ENCODE measurements at regions not wholly inside any gene's neighbourhood (a gene's known extent, or its start where the extent isn't known, plus 50 kb on each side); places are given as distances from the start of the nearest gene placed in this dataset.

DNA sequence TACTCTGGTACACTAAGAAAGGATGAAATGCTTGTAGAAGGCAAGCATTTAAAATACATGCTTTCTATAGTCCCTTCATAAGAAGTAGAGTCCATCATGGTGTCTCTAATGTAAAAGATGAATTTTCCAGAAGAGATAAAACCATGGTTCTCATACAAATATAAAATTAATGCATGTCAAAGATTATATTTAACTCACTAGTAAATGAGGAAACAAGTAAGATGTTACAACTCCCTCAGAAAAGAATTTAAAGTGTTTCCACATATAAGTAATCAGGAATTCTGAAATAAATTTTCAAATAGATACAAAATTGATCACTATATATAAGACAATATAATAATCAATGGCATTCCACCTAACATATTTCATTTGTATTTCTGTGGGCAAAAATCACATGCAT lies 570.3 kb upstream of the CCDC54 start:
- DNase-seq: no peak

DNA sequence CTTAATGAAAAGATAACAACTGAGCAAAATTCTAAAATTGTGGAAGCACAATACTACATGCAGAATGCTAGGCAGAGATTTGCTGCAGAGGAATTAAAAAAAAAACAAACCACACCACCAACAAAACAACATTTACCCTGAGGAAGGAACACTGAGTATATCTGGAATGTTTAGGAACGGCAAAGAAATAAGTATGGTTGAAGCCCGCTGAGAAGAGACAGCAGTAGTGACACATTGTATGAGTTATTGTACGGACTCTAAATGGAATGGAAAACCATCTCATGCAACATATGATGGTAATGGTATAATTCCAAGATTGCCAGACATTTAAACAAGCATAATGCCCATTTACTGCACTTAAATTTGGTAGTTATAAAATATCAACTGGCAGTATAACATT lies 568.2 kb upstream of the CCDC54 start:
- DNase-seq: no peak

DNA sequence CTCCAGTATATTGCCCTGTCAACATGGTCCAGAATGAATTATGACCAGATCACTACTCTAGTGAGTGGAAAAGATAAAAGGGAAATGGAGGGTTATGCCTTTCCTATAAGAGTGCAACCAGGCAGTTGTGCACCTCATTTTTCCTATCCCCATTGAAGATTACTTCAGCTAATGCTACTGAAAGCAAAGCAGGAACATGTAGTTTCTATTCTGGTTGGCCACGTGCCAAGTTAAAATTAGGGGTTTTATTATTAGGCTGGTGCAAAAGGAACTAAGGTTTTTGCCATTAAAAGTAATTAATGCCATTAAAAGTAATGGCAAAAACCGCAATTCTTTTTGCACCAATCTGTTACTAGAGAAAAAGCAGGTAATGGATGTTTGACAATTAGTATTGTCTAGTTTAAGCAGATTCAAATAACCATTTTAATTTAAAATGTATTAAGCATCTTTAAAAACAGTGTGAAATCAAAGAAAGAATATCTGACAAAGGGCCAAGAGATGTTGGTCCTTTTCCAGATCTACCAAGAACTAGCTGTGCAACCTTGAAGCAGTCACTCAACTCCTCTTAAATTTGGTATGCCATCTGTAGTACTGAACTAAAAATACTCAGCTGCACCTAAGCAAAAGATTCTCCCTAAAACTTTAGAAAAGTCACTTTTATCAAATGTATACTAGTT lies 567.5 kb upstream of the CCDC54 start:
- no peak for DNase-seq

DNA sequence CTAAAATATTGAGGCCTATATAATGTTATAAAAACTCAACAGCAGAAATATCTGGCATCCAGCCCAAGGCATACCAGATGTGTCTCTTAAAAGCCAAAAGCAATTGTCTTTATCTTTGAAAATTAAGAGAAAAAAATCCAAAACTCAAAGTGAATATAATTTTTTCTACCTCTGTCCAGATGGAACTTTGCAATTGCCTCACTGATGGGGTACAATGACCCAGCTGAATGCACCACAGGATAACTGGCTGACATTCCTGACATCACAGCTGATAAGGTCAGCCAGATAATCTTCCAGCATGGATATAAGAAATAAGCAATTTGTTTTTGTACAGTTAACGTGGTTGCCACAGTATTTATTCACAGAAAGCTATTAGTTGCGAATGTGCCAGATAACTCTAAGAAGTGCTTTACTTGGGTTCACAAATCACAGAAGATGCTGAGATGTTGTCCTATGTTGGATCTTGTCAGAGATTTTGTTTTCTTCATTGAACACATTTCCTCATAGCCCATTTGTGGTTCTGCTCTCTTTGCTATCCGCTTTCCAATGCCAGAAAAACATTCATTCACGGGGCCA lies 566.9 kb upstream of the CCDC54 start:
- no peak for DNase-seq

DNA sequence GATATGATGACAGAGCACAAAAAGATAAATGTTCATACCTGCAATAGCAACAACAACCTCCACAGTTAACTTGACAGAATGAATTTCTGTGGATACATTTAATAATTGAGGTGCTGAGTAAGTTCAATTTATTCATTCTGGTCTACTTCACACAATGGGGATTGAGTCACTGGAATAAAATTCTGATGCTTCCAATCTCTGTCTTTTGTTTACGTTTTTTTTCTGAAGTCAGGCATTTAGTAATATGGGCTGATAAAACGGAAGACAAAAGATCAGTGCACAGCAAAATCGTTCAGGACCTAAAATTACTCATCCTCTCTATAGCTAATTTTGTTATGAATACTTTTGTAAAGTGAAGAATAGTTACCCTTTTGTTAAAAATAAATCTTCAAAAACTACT lies 565.9 kb upstream of the CCDC54 start:
- DNase-seq: no peak

DNA sequence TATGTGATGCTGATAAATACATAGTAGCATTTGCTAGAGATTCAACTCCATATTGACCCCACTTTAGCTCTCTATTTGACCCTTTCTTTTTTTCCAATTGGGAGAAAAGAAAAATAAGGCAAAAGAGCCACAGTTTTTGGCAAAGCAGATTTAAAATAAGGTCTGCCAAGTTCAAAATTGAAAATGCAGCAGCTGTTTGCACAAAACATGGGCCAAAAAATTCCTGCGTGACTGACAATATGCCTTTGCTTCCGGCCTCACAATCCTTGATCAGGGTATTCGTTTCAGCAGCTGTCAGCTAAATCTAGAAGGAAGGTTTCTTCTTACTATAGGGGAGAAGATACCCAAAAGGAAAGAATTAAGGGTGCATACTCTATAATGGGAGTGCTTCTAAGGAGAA lies 563.5 kb upstream of the CCDC54 start:
- no peak for DNase-seq

DNA sequence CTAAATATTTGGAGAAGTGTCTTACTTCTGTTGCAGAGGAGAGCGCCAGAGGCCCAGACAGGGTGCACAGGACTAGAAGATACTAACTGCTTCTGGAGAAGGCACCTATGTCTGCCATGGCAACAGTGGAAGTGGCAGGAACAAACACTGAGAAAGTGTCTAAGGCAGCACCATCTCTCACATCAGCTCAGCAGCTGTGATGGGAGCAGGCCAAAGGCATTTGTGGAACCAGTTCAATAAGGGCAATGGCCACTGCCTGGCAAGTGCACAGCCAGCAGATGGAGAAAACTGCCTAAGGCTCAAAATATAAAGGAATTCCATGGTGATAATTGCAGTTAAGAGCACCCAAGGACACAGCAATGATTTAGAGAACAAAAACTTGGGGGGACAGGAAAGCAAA lies 563.0 kb upstream of the CCDC54 start:
- no peak for DNase-seq

DNA sequence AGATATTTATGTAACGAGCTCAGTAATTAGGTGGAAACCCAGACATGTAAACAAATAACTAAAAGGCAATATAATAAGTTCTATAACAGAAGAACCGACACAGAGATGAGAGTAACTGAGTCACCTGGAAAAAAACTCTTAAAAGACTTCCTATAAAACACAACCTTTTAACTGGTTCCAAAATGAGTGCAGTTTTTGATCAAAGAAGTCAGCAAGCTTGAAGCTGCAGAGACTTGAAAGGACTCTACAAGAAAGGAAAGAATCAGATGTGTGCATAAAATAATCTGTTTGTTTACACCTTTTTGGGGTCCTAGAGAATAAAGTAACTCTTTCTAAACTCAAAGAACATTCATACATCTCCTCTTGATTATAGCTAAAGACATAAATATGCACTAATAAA lies 560.4 kb upstream of the CCDC54 start:
- no peak for DNase-seq

DNA sequence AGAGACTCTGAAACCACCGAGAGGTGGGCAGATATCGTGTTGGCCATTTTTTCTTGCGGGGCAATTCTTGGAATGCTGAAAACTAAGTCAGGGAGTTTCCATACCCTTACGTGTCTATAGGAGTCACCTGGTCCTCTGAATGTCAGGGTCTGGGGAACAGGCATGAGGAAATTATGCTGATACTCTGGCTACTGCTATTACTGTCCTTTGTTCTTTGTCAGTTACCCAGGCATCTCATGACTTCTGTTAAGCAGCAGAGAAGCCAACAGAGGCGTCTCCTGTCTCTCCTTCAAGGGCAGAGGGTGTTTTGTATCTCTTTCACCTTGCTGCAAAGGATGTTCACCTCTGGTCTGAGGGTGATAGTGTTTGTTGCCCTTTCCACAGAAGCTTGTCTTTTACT lies 559.5 kb upstream of the CCDC54 start:
- no peak for DNase-seq

DNA sequence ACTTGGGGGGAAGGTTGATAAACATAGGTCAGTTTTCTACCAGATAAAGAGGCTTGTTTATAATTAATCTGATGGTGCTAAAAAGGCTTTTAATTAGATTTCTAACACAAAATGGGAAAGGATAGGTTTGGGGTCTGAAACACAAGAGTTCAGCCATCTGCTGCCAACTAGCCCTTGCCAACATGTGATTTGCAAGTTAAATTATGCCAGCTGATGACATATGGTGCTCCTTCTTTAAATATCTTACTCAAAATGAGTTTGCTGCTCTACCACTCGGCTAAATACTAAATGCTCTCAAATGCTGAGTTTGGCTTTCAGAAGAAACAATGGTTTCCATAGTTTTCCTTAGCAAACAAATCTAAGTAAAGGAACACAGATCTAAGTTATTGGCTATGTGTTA lies 557.8 kb upstream of the CCDC54 start:
- no peak for DNase-seq

DNA sequence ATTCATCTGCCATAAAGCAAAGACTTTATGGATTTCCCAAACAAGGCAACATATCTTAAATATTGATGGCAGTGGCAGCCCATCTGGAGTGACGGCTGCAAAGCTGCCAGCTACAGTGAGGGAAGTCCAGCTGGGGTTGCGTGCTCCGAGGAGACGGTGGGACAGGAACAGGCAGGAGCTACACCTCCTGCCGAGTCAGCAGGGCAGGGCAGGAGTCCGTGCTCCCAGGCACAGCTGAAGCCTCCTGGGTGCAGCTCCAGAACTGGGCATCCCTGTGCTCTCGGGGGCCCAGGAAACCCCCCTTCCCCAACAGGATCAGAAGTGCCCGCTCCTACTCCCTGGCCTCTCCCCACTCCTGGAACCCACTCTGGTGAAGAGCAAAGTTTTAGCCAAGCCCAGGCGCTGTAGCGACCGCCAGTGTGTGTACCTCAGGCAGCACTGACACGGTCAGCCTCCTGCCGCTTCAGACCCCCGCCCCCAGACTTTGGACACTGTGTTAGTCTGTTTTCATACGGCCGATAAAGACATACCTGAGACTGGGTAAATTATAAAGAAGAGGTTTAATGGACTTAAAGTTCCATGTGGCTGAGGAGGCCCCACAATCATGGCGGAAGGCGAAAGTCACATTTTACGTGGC lies 556.4 kb upstream of the CCDC54 start:
- no peak for DNase-seq

DNA sequence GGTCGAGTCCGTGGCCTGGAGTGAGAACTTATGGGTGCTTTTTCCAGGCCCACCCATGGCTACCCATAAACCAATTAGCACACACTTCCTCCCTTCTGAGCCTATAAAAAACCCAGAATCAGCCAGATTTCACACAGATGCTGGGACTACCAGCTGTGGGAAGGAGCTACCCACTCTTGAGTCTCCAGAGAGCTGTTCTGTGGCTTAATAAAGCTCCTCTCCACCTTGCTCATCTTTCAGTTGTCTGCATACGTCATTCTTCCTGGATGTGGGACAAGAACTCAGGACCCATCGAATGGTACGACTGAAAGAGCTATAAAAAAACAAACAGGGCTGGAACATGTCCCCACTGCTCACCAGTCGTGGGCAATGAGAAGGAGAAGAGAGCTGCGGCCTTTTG lies 555.4 kb upstream of the CCDC54 start:
- no peak for DNase-seq

DNA sequence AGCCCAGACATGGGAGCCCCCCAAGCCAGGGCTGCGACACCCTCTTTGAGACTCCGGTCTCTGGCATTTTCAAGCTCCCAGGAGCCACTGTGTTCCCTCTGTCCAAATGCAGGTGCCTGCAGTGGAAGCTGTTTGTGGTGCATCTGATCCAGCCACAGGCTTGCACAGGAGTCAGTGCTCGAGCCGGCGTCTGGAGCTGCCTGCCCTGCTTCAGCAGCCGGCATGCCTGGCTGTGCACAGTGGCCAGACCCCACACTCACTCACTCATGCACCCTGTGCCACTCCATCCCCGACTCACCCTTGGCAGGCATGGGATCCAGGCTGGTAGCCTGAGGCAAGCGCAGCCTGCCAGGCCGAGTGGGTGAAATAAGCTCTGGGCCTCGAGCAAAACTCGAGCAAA lies 555.0 kb upstream of the CCDC54 start:
- no peak for DNase-seq

DNA sequence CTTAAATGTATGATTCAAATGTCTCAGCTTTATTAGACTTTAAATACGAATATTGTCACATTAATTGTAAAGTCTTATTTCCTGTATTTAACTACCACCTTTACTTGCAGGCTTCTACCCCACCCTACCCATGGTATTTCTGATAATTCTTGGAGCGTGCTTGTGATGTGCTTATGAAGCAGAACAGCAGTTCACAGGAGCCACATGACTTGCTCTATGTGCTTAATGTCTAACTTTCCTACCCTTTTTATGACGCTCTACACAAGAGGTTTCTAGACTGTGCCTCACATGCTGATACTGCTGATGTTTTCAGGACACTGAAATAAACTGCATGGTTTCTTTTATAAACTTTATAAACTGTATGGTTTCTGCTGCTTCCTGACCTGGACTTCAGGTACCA lies 553.5 kb upstream of the CCDC54 start:
- no peak for DNase-seq

DNA sequence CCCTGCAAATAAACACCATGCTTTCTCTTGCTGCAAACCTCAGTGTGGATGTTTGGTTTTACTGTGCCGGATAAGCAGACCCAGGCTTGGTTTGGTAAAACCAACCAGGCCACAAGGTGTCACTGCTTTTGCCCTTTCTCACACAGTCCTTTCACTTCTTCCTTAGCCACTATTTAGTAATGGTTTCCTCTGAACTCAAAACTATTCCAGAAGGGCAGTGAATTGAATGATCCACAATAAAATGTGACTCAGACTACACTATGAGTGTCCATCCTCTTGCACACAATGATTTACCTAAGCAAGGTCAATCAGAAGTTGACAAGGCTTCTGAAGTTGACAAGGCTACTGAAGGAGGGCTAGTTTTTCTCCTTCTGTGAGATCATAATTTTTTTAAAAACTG lies 552.4 kb upstream of the CCDC54 start:
- DNase-seq: no peak

DNA sequence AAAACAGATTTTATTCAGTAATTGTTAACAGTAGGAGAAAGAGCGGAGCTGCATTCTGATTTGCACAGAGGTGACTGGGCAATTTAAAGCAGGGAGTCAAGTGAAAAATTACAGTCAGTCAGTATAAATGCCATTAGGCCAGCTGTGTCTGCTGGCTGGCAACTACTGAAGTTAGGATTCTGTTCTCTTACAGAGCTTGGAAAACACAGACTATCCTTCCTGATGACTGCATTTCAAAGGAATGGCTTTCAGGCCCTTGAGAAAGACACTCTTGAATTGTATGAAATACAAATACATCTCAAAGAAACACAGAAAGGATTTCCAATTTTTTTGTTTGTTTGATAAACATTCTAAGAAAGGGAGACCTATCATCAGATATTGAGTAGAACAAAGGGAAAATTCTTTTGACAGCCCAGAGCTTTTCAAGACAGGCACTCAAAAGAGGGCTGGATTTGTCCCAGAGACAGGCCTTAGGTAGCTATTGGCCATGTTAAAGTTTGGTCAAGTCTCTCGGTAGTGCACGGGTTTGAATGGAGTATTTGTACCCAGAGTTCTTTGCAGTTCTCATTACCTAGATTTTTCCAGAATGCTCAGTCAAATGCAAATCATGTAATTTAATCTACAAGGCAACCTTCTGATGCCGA lies 551.2 kb upstream of the CCDC54 start:
- DNase-seq: no peak

DNA sequence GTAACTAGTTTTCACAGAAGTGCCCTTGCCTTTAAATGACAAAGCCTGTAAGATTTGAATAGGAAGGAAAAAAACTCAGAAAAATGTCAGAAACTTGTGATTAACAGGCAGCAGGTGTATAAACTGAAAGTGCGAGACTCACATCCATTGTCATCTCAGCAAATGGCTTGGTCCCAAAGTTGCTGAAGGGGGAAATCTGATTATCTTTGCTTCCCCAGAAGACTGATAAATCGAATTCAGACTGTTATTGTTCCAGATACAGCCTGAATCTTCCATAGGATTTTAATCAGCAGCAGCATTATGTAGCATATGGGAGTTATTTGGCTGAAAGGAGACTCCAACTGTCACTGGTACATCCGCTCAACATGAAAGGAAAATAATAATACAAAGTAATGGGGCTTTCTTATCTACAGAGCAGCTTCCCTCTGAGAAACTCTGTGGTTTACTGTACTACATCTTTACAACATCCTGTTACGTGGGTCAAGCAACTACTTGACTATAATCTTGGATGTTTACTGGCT lies 550.4 kb upstream of the CCDC54 start:
- DNase-seq: no peak

DNA sequence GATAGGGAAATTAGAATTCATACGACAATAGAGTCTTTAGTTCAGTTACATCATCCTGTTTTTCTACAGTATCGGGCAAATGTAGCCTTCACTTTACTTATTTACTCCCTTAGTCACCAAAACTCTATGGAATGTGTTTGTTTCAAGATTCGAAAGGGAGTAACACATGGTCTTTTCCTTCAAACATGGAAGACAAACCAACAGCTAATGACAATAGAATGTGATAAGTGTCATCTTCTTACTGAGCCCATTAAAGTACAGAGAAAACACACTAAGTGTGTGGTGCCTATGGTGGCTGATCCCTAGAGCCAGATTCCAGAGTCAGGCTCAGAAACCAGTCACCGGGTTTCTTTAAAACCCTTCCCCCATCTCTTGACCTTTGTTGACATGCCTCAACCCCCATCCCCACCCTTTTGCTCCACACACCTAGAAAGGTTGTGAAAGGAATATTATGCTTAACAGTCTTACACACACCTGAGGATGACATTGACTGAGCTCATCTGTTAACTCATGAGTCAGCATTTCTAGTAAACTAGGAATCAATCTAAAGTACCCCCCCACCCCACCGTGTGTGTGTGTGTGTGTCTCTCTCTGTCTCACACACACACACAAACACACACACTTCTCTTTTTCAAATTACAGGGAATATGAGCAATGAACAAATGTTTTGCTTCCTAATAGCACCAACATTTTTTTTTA lies 549.6 kb upstream of the CCDC54 start:
- no peak for DNase-seq

DNA sequence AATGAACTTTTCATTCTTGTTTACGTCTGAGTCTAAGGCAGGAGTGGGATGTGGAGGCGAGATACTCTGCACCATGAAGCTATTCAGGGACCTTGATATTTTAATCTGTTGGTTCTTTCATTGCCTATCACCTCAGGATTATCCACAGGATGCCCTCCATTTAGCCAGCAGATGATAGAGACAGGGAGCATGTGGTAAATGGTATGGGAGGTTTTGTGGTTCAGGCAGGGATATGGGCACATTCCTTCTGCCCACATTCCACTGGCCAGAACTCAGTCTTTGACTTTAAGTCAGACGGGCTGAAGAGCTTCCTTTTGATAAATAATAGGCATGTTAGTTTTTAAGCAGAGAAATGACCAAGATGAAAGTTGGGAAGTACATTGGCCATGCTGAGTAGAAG lies 548.0 kb upstream of the CCDC54 start:
- DNase-seq: no peak

DNA sequence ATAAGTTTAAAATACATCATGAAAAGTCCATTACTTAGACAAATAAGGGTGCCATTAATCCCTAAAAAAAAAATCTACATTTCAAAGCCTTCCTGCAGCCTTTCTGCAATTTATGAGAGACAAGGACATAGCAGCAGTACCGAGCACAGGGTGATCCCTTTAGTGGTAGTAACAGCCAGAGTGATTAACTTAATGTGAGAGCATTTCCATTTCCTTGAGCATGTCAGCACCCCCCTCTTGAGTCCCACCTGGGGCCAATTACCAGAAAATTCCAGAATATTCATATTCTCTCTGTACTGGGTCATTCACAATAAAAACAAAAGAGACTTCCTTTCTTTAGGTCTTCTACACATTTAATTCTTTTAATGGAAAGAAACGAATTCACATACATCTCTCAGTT lies 546.9 kb upstream of the CCDC54 start:
- no peak for DNase-seq

DNA sequence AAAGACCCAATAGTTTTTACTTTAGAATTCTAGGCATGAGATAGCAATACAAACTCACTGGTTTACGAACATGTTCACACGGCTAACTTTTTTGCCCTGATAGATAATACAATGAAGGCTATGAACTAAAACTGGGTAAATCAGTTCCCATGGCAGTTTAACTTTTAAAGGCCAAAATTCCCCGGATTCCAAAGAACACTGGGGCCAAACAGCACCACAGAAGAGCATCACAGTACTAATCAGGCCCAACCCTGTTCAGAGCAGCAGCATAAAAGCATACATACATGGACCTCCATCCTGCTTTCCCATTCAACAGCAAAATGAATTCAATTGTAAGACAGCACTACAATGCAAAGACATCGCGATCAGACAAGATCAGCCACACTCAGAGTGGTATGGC lies 540.3 kb upstream of the CCDC54 start:
- DNase-seq: no peak

DNA sequence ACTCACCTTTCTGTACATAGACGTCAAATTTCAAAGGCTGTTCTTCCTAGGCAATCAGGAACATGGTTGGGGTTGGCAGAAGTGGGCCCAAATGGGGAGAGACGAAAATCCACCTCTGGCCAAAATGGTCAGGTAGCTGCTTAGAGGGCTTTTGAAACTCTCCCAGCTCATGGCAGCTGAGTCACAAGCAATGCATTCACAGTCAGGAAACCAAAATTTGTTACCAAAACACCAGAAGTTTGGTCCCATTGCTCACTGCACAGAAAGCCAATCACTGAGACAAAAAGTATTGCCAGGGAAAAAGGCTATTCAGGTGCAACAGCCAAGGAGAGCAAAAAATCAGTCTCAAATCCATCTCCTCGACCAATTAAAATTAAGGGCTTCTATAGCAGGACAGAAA lies 539.6 kb upstream of the CCDC54 start:
- DNase-seq: no peak

DNA sequence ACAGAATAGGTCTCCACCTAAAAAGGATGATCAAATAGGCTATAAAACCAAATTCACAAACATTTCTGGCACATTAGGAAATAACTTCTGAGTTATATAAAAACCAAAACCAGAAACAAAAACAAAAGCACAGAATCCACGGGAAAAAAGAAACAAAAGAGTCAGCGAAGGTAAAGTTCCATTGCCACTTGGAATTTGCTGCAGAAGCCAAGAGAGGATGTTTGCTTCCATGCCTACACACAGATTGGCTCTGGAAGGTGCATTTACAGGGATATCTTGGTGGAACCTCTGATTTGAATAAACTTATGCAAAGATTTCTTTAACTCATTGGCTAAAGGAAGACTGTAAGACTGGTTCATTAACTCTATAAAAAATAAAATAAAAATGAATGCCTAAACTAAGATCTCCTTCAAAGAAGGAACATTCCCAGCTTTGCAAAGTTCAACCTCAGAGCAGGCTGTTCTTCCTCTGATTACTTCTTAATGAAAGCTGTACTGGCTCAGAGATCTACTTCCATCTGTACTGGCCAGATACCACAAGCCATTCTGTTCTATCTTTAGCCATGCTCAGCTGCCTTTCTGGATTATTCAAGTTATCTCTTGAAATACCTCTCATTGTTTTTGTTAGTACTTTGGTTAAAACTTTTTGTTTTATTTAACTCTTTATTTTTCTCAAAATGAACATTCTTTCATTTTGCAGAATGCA lies 537.5 kb upstream of the CCDC54 start:
- no peak for DNase-seq

Measured in NCI-H526 treated with DMSO at 0.1 percent for 48 hours (cell line).